Amygdala (tissue), 56 donors: ENCODE measurements at regions not wholly inside any gene's neighbourhood (a gene's known extent, or its start where the extent isn't known, plus 50 kb on each side); places are given as distances from the start of the nearest gene placed in this dataset.

ENCODE experiments used
- DNase-seq, 56 donors: peaks; one replicate each; lab custom pipeline; 2025; lab: John Stamatoyannopoulos, UW

DNA sequence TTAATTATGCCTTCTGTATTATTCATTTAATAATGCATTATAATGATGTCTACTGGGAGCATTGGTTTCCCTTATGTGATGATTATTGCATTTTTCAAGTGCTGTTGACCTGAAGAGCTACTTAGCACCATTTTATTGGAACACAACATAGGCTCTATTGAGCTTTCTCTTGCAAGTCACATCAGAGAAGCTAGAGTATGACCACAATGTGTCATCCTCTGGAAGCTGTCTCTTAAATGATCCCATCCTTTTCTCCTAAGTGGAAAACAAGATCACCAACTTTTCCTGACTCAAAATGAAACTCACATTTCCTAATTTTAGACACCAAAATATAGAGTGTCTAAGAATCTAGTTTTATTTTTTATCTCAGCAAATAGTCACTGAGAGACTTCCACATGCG, 1451.9 kb downstream of the PCDH7 start:
- no peak for DNase-seq

DNA sequence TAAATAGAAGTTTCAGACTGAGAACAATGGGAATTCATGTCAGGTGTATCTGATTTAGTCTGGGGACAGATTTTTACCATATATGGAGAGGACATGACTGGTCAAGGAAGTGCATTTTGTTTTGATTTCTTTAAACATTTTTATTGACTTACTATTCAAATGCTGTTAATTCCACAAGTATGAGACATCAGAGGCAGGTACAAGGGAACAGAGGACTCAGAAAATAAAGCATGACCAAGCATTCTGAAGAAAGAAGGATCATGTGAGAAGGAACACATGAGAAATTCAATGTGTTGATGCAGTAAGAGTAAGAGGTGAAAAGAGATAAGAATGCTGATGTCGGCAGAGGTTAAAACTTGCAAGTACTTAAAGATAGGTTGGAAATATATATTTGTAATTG, 1452.6 kb downstream of the PCDH7 start:
- DNase-seq = no peak

GRCh38 chr4:32180086-32180485, 1459.9 kb downstream of the PCDH7 start:
- DNase-seq = no peak

- DNase-seq = no peak
These were observed 1464.0 kb downstream of the PCDH7 start for GRCh38 chr4:32184186-32184585.

DNA sequence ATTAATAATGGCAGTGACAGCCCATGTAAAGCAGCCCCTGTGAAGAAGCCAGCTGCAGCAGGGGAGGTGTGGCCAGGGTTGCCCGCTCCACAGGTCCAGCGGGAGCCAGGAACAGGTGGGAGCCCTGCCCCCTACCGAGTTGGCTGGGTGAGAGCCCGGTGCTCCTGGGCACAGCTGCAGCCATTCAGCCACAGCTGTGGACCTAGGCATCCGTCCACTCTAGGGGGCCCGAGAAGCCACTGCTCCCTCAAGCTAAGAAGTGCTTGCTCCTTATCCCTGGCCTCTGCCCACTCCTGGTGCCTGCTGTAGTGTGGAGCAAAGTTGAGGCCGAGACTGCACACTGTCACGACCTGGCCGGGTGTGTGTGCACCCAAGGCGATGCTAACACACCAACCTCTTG, 1469.0 kb downstream of the PCDH7 start:
- DNase-seq = peak in 1 of 56 donors; percentile 0

DNA sequence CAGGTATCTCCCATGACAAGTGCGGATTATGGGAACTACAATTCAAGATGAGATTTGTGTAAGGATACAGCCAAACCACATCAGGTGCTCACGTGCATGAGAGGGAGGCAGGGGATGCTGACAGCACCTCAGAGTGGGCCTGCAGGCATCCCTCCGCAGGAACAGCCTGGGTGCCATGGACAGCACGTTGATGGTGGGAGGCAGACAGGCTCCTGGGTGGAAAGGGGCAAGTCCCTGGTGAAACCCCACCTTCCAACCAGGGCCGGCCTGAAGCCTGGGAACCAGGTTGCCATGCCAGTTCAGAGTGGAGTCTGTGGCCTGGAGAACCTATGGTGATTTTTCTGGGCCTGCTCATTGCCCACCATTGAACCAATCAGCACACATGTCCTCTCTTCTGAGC, 1469.6 kb downstream of the PCDH7 start:
- no peak for DNase-seq

DNA sequence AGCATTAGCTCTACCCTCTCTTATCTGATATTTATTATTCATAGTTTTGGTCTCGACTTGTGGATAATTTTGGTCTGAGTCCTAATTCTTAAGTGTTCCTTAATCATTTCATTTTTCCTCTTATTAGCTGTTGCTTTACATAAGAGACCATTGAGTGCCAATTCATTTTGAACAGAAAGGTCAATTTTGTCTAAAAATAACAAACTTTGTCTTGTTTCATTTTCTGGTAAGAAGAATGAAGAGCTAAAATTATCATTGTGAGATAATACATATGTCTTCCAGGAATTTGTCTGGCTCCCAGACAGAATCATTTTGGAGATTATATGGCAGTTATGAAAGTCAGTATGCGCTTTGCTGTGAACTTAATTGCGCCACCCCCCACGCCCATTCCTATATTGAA, 1471.8 kb downstream of the PCDH7 start:
- DNase-seq = no peak

GRCh38 chr4:32192363-32192762, 1472.2 kb downstream of the PCDH7 start:
- no peak for DNase-seq

DNA sequence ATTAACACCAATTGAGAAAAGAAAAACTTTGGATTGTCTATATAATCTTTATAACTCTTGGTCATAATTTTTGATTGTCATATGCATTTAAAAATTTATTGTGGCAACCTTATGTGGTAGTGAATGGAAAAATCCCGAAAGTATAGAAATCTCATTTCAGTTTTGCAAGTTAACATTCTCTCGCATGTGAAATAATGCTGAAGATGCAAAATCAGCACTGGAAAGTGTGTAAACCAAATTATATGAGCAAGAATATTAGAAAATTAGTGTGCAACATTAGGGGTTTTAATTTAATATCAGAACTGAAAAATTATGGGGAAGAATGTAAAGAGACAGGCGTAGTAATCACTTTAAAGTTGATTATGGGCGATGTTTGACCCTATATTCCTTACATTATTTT, 1472.8 kb downstream of the PCDH7 start:
- no peak for DNase-seq

DNA sequence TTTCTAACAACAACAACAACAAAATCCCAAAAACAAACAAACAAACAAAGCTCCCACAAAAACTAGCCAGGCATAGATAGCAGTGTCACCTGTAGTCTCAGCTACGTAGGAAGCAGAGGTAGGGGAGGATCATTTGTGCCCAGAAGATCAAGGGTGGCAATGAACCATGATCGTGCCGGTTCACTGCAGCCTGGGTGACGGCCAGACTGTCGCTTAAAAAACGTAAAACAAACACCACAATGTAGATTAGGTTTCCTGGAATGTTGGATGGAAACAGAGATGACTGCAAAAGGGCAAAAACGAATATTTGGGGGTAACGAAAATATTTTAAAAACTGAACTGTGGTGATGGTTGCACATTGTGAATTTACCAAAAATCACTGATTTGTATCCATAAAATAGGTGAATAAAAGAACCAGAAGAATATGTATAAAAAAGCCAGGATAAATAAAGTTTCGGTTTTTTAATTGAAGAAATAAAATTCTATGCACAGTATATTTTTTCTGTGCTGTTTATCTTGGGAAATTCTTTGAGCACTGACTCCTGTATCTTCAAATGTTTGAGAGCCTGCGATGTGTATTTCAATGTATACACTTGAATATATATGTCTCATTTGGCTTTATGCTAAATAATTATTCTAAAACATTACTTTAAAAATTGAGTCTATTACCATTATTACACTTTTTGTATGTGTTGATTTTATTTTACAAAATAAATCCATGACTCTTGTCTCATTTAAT, 1477.0 kb downstream of the PCDH7 start:
- no peak for DNase-seq

DNA sequence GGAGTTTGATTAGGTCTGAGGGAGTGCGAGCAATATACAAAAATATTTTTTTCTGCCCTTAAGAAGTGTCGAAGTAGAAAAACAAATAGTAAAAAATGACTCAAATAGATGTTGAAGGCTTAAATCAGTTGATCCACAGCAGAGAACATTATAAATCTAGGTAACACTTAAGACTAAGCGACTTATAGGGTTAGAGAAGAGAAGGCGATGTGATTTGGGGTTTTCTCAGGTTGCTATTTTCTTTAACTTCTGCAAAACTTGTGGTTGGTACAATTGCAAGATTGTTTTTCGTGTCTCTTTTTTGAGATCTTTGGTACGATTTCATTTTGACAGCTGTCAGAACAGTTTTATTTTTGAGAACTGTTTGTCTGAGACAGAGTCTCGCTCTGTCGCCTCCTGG, 1479.5 kb downstream of the PCDH7 start:
- no peak for DNase-seq

GRCh38 chr4:32203340-32203739, 1483.2 kb downstream of the PCDH7 start:
- no peak for DNase-seq

GRCh38 chr4:32206756-32207155, 1486.6 kb downstream of the PCDH7 start:
- DNase-seq = no peak

- no peak for DNase-seq
These were observed 1487.3 kb downstream of the PCDH7 start for GRCh38 chr4:32207456-32207855.

DNA sequence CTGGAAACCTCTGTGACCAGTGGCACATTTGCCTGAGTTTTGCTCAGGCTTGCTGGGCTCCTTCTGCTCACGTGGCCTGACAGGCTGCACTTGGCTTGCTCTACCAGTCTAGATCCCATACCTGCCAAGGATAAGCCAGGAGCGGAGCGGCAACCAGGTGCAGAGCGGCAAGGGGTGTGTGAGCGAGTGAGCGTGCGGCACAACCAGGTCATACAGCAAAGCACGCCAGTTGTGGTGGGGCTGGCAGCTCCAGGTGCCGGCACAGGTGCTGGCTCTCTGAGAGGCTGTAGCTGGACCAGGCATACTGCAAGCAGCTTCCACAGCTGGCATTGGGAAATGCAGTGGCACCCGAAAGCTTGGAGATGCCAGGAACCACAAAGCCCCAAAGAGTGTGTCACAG, 1495.1 kb downstream of the PCDH7 start:
- no peak for DNase-seq

DNA sequence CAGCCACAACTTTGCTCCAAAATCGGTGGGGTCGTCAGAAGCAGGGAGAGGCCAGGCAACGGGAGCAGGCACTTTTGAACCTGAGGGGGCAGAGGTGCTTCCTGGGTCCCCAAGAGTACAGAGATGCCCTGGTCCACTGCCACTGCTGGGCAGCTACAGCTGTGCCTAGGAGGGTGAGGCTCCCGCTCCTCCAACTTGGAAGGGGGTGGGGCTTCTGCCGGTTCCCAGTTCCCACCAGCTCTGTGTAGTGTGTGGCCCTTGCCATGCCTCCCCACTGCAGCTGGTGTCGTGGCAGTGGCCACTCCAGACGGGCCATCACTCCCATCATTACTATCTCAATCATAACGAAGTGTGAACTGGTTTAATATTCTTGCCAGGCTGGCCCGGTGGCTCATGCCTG, 1496.3 kb downstream of the PCDH7 start:
- DNase-seq = no peak

DNA sequence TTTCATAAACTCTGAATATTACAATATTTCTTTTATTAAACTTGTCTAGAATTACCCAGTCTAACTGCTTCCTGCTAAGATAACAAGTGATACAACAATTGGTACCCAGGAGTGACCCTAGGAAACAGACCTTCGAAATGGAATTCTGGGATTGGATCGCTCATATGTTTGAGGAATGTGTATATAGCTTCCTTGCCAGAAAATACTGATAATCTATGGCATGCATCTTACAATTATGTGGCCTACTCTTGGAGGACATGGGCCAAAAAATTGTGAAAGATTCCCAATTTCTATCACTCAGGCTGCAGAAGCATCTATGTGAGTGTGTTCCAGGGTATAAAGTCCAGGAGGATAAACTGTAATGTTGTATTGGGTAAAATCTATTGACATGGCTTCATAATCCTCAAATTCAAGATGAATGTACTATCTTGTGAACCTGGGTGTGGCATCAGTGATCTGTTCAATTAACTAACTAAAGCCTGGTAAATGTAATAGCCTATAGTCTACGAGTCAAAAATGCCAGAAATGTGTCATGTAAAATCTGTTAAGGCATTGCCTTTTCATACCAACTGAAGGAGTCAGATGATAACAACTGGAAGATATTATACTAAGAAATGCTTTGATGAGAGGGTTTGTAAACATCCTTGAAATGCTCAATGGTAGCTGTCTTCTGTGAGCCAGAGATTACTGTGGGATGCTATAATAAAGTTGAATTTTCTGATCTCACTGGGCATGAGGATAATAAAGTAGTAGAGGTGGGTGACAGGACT, 1499.3 kb downstream of the PCDH7 start:
- DNase-seq = no peak

GRCh38 chr4:32226204-32226603, 1506.0 kb downstream of the PCDH7 start:
- no peak for DNase-seq

DNA sequence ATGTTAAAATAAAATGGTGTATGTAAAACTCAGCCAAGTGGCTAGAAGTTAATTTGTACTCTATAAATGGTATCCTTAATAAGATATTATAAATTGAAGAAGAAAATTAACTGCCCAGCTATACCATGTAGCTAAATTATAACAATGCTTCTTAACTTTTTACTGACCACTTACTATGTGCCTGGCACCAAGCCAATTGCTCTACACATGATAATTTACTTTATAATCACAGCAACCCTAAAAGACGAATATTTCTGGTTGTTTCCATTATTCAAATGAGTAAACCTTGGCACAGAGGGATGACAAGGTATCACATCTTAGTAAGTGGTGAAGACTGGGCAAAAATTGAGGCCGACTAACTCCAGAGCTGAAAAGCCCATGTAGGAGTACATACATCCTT, 1506.6 kb downstream of the PCDH7 start:
- no peak for DNase-seq

GRCh38 chr4:32243926-32244325, 1523.8 kb downstream of the PCDH7 start:
- DNase-seq = no peak

- no peak for DNase-seq
These were observed 1528.9 kb downstream of the PCDH7 start for GRCh38 chr4:32249040-32249439.

- DNase-seq = no peak
These were observed 1531.0 kb downstream of the PCDH7 start for GRCh38 chr4:32251126-32251525.
